Gastroesophageal sphincter (tissue), 3 donors: ENCODE measurements at regions not wholly inside any gene's neighbourhood (a gene's known extent, or its start where the extent isn't known, plus 50 kb on each side); places are given as distances from the start of the nearest gene placed in this dataset.

Experiments used
- CTCF ChIP-seq, 4 experiments: fragments of 200-600 bp in 2 of 4; fragments of 450-650 bp in 2 of 4; sonication (generic) in 1 of 4; IDR thresholded peaks; one replicate each; pipeline ENCODE4 v1.5.1; 2017 to 2019; ENCODE audit warnings: antibody characterized with exemption in 4 of 4, mild to moderate bottlenecking in 2 of 4, moderate library complexity in 2 of 4
- EP300 ChIP-seq: sonication (generic); formaldehyde crosslinking; IDR thresholded peaks from one replicate; pipeline ENCODE4 v1.6.1; 2017; ENCODE audit warnings: antibody characterized with exemption, mild to moderate bottlenecking
- POLR2A ChIP-seq, 2 donors: fragments of 450-650 bp; IDR thresholded peaks; one replicate each; pipeline ENCODE4 v1.6.1; 2017; ENCODE audit warnings: antibody characterized with exemption in 2 of 2, mild to moderate bottlenecking in 2 of 2, moderate library complexity in 1 of 2
- POLR2AphosphoS5 ChIP-seq: sonication (generic); formaldehyde crosslinking; IDR thresholded peaks from one replicate; pipeline ENCODE4 v1.6.1; 2017; ENCODE audit warnings: antibody characterized with exemption

GRCh38 chr2:204436230-204436629 lies 109.0 kb upstream of the PARD3B start:
- TF ChIP-seq CTCF (IDR thresholded peaks at IDR 0.05): no peak
- TF ChIP-seq POLR2A (IDR thresholded peaks at IDR 0.05): no peak
- TF ChIP-seq POLR2AphosphoS5: no peak
- no peak for TF ChIP-seq EP300
